NCI-H82 treated with DMSO at 0.1 percent for 48 hours (cell line): ENCODE measurements at regions not wholly inside any gene's neighbourhood (a gene's known extent, or its start where the extent isn't known, plus 50 kb on each side); places are given as distances from the start of the nearest gene placed in this dataset.
"Not testable (repeated sequence)": the region's sequence is repeated elsewhere in the genome, so short reads cannot be mapped to it uniquely, and the experiment has no call there.

ENCODE experiments used
- DNase-seq: peaks from one replicate; lab custom pipeline; 2025; ENCODE audit not compliant: unreplicated experiment; lab: John Stamatoyannopoulos, UW

GRCh38 chr1:244316986-244317655 is 134.6 kb downstream of the ADSS2 start:
- no peak for DNase-seq

DNA sequence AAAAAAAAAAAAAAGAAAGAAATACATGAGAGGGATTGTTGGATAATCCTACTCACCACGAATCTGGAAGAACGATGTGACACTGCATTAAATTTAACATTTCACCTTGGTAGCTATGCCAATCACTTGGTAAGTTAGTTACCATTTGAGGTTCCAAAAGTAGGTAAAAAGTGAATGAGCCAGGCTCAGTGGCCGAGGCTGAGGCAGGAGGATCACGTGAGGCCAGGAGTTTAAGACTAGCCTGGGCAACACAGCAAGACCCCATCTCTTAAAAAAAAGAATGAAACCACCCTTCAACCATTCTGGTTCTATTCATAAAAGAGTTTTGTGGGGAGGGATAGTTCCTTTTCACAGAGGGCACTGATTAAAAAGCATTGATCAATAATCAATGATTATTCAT is 133.6 kb downstream of the ADSS2 start:
- no peak for DNase-seq

DNA sequence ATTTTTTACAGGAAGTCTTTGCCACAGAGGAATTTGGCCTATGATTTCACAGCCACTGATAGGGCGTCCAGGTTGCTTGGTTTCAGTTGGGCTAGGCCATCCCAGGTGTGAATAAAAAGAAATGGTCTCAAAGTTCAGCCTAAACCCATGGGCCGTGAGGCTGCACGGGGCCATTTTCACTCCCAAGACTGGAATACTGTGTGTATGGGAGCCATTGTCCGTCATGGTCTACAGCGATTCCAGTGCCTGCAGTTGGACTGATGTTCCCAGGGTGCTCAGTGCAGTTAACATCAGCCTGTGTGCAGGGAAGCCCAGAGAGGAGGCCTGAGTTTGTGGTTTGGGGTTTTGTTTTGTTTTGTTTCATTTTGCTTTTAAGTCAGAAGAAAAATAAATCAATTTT is 133.2 kb downstream of the ADSS2 start:
- no peak for DNase-seq

DNA sequence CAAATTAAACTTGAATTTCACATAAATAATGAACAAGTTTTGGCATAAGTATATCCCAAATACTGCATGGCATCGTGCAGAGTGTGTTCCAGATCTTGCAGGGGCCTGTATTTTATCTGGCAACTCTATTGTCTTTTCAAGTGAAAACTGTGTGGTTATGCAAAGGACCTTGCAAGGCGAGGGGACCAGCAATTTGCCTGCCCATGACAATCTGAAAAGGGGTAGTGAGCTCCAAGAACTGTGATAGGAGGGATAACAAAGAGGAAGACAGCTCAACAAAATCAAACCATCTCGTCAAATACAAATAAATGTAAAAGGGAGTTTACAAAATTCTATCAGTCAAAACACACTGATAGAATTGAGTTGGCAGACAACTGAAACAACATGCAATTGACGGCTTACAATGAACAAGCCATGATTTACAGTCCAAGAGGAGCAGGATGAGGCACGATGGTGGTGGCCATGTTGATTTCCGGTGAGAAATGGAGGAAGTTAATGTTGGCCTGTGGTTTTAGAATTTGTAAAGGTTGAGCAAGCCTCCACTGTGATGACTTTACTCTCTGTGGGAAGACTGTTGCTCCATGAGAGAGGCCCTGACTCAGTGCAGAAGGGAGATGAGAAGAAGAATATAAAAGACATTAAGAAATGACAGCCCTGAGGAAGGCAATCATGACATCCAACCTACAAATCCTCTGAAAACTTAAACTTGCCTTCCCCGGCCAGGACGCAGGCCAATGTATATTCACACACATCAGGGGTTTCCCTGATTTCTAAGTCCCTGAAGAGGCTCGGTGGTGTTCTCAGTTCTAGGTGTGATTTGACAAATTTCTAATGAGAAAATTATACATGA is 132.2 kb downstream of the ADSS2 start:
- no peak for DNase-seq

DNA sequence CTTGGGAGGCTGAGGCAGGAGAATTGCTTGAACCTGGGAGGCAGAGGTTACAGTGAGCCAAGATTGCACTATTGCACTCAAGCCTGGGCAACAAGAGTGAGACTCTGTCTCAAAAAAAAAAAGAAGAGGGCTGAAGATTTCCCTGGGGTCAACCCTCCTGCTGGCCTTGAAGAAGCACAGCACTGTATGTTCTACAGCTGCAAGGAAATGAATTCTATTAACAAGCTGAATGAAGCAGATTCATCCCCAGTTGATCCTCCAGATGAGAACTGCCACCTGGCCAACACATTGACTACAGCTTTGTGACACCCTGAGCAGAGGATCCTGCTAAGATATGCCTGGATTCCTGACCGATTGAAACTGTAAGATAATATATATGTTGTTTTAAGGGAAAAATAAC is 129.5 kb downstream of the ADSS2 start:
- no peak for DNase-seq

GRCh38 chr1:244322791-244323521 is 128.8 kb downstream of the ADSS2 start:
- DNase-seq = no peak

- no peak for DNase-seq
These were observed 127.4 kb downstream of the ADSS2 start for GRCh38 chr1:244324176-244324883.

DNA sequence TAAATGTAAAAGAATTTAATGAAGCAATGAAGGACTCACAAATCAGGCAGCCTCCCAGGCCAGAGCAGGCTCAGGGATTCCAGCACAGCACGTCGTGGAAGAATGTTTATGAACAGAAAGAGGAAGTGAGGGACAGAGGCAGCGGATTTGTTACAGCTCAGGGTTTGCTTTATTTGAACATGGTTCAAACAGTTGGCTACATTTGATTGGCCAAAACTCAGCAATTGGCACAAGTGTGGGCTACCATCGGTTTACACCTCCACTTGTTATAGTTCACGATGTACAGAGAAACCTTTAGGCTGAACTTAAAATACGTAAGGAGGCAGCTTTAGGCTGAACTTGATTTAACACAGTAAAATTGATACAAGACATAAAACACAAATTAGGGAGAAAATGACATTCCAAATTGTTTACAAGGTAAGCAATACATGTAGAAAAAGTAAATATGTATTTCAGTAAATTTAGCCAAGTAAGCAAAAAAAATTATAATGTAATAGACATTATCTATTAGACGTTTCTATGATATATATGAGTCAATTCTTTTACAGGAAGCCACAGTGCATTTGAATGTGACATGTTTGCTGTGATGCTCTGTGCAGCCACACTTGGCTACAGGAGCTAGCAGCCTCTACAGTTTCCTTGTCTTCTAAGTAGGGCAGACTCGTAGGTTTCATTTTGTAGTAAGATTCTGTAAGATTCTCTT is 126.5 kb downstream of the ADSS2 start:
- DNase-seq = no peak

GRCh38 chr1:244326757-244327156 is 125.0 kb downstream of the ADSS2 start:
- DNase-seq = no peak

DNA sequence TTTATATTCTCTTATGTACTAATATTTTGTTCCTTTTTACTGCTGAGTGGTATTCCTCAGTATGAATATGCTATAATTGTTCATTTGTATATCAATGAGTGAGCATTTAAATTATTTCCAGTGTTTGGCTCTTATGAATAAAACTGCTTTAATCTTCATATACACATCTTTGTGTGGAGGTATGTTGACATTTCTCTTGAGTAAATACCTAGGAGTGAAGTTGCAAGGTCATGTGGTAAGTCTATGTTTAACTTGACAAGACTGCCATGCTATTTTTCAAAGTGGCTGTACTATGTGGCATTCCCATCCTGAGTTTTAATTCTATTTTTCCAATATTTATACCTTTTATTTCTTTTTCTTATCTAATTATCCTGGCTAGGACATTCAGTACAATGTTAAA is 124.2 kb downstream of the ADSS2 start:
- no peak for DNase-seq

DNA sequence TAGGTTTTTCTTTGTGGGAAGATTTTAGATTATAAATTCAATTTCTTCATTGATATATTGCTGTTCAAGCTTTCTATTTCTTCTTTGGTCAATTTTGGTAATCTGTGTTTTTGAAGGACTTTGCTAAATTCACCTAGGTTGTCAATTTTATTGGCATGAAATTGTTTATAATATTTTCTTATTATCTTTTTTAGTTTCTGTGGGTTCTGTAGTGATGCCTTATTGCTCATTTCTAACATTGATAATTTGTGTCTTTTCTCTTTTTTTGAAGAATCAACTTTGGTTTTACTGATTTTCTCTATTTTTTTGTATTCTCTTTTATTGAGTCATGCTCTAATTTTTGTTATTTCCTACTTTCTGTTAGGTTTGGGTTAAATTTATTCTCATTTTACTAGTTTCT is 123.2 kb downstream of the ADSS2 start:
- no peak for DNase-seq

GRCh38 chr1:244329591-244330317 is 122.0 kb downstream of the ADSS2 start:
- no peak for DNase-seq

GRCh38 chr1:244330318-244330625 is 121.4 kb downstream of the ADSS2 start:
- no peak for DNase-seq

GRCh38 chr1:244332761-244333160 is 118.9 kb downstream of the ADSS2 start:
- DNase-seq = not testable (repeated sequence)

GRCh38 chr1:244334315-244334714 is 117.4 kb downstream of the ADSS2 start:
- not testable (repeated sequence) for DNase-seq

GRCh38 chr1:244334842-244335241 is 116.9 kb downstream of the ADSS2 start:
- not testable (repeated sequence) for DNase-seq

DNA sequence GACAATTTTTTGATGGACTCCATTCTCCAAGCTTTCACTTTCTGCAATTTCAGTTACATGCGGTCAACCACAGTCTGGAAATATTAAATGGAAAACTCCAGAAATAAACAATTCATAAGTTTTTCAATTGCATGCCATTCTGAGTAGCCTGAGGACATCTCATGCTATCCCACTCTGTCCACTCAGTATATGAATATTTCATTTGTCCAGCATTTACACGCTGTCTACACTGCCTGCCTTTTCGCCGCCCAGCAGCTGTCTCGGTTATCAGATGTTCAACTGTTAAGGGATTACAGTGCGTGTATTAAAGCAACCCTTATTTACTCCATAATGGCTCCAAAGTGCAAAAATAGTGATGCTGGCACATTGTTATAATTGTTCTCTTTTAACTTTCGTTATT is 116.3 kb downstream of the ADSS2 start:
- no peak for DNase-seq

DNA sequence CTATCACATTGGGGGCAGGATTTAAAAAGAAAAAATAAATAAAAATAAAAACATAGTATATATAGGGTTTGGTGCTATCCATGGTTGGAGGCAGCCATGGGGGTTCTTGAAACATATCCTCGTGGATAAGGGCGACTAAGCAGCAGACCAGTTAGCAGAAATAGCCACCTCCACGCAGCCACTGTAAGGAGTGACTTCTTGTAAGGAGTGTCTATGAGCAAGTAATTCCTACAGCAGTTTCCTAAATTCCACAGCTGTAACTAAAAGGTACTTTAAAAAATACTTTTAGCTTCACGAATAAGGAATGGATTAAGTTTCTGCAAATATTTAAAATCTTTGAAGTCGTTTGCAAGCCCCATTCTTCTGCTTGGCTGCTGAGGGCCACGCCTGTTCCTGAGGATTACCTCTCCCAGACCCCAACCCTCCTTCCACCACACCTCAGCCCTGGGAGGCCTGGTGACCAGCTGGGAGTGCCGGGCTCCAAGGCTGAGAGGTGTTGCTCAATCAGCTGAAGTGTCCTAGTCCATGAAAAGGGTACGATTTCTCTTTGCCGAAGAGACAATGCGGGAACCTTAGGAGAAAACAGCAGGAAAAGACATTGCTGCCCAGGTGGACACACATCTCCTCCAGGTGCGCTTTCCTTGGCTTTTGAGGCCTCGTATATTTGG is 115.3 kb downstream of the ADSS2 start:
- no peak for DNase-seq

- no peak for DNase-seq
These were observed 113.9 kb downstream of the ADSS2 start for GRCh38 chr1:244337839-244338238.
